HG02642 (cell line): ENCODE measurements at regions not wholly inside any gene's neighbourhood (a gene's known extent, or its start where the extent isn't known, plus 50 kb on each side); places are given as distances from the start of the nearest gene placed in this dataset.
"Not testable (repeated sequence)": the region's sequence is repeated elsewhere in the genome, so short reads cannot be mapped to it uniquely, and the experiment has no call there.

Source experiments
- ATAC-seq: cut with Tn5 transposase; IDR thresholded peaks from one replicate; pipeline ENCODE4 v1.9.1; 2021; ENCODE audit warnings: mild to moderate bottlenecking; ENCODE audit not compliant: unreplicated experiment, poor library complexity

- ATAC-seq, result not testable (repeated sequence)
Observed at GRCh38 chr10:31251118-31251517, 67.9 kb upstream of the ZEB1 start.

GRCh38 chr10:31253237-31253636 is 65.8 kb upstream of the ZEB1 start:
- no peak for ATAC-seq

GRCh38 chr10:31261511-31262311 is 57.3 kb upstream of the ZEB1 start:
- ATAC-seq, result no peak

- ATAC-seq, result no peak
Observed at GRCh38 chr10:31262672-31263071, 56.3 kb upstream of the ZEB1 start.

- ATAC-seq, result no peak
Observed at GRCh38 chr10:31263903-31264302, 55.1 kb upstream of the ZEB1 start.

- no peak for ATAC-seq
Observed at GRCh38 chr10:31268444-31269303, 50.3 kb upstream of the ZEB1 start.
